ENCODE measurements at regions not wholly inside any gene's neighbourhood (a gene's known extent, or its start where the extent isn't known, plus 50 kb on each side); places are given as distances from the start of the nearest gene placed in this dataset.

GRCh38 chr3:194984066-194984465, 286.9 kb downstream of the XXYLT1 start:
- no peak for FAIRE-seq

GRCh38 chr3:194984622-194985021, 286.3 kb downstream of the XXYLT1 start:
- DNase-seq (ENCODE audit: low spot score in 2 of 2) = no peak
- FAIRE-seq = no peak

More at GRCh38 chr3:194984066-194984465, 286.9 kb downstream of the XXYLT1 start:
- DNase-seq (ENCODE audit: low spot score in 2 of 2) = no peak

- FAIRE-seq (no peak), DNase-seq (ENCODE audit: low spot score in 2 of 2) (peak in 1 of 2 donors; percentile 51)
Observed at GRCh38 chr3:194985031-194985578, 285.9 kb downstream of the XXYLT1 start.

DNA sequence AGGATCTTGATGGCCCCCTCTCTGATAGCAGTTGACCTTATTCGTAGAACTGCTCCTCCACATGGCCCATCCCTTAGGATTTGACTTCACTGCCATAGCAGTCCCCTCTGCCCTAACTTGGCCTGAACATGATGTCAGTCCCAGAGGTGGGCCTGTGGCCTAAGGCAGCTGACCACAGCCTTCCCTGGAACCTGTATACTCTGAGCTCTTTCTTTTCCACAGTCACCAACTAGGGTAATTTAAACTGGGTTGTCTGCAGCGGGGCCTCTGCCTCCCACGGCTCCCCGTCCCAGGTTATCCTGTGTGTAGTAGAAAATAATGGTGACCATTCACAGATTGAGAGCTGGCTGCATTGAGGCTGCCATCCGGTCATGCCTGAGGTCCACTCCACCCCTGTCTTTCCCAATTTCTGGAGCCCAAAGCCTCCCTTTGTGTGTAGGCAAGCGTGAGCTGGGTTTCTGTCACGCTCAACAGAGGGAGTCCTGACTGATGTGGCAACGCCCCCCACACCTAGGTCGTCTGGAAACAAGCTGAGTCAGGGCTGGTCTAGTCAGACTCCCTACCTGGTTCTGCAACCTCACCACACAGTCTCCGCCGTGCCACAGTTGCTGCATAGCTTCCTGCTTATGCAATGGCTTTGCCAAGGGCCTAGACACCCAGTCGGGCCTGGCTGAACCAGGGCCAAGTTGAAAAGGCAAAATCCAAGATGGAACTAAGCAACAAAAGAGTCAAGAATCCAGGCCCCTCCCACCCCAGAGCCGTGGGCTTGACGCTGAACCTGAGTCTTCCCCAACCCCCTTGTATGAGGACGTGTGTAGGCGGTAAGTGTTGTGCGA, 284.5 kb downstream of the XXYLT1 start:
- FAIRE-seq = no peak
- no peak for DNase-seq (ENCODE audit: low spot score in 2 of 2)

DNA sequence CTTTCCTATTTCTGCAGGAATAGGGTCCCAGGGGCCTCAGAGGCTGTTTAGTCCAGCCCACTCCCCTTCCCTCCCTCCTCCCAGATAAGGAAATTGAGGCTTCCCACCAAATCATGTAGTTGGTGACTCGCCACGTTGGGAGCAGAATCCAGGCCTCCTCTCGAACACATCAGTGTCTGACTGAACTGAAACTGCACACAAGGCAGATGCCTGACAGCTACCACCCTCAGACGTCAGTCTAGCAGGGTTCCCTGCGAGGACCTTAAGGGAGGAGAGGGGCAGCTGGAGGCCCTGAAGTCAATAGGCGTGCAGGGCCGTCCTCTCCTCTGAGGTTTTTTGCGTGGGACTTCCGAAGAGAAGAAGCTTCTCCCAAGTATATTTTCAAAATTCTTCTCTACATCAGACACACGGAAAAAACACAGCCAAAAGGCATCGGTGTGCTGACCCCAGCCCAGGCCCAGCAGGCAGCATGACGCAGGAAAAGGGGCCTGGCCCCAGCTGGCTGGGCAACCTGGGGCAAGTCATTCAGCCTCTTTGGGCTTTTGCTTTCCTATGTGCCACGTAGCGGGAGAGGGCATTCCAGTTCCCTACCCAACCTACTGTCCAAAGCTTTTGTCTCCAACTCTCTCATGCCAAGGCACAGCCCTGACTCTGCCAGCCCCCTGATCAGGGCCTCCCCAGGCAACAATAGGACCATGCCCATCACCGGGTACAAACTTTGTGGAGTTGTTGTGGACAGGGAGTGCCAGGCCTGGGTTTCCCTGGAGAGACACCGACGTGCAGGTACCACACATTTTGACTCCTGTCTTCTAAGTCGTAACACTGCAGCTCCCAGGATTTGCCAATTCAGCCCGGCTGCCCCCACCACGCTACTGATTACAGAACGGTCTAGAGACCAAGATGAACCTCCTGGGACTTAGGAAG, 283.1 kb downstream of the XXYLT1 start:
- FAIRE-seq (no peak), DNase-seq (ENCODE audit: low spot score in 2 of 2) (no peak)

DNA sequence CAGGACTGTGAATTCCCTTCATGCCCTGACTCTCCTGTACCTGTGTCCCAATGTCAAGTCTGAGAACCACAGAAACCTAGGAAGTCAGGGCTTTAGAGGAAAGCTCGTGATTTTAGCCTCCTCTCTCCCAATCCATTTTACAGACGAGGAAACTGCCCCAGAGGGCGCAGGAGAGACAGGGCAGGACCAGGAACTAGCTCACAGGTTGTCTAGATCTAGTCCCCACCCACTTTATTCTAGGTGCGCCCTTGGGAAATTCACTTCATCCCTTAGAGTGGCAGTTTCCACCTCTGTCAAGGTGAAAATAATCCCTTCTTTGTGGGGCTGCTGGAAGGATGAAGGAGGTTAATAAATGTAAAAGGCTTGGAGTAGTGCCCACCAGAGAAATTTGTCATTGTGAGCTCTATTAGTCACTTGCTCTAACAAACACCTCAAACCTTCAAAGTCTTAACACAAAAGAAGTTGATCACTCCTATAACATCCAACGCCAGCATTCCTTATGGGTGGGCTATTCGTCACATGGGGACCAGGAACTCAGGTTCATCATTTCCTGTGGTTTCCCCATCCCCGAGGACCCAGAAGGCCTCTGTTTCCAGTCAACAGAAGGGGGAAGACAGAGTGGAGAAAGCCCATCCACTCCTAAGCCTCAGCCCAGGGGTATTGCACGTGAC, 282.3 kb downstream of the XXYLT1 start:
- DNase-seq (ENCODE audit: low spot score in 2 of 2) (no peak), FAIRE-seq (no peak)

GRCh38 chr3:194989241-194989640, 281.7 kb downstream of the XXYLT1 start:
- no peak for FAIRE-seq
- DNase-seq (ENCODE audit: low spot score in 2 of 2) = no peak

DNA sequence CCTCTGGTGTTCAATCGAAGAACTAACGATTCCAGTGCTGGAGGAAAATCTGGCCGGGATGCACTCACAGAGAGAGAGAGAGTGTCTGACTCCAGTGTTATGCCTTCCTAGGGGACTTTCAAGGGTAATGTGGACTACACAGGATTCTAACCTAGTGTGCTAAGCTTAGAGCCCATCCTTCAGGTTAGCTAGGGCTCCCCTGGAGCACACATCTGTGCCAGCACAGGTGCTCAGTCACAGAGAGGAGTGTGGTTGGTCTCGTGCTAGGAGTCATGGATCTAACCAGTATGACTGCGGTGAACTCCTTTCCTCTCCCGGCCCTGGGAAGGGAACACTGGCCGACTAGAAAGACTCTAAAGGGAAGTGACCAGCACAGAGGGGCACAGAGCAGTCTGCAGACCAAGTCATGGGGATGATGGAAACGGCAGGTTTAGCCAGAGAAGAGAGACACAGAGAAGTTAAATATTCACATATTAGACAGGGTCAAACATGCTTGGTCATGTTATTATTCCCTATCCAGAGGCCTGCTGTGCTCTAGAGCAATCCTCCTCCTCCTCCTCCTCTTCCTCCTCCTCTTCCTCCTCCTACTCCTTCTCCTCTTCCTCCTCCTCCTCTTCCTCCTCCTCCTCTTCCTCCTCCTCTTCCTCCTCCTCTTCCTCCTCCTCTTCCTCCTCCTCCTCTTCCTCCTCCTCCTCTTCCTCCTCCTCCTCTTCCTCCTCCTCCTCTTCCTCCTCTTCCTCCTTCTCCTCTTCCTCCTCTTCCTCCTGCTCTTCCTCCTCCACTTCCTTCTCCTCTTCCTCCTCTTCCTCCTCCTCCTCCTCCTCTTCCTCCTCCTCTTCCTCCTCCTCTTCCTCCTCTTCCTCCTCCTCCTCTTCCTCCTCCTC, 280.3 kb downstream of the XXYLT1 start:
- no peak for DNase-seq (ENCODE audit: low spot score in 2 of 2)

DNA sequence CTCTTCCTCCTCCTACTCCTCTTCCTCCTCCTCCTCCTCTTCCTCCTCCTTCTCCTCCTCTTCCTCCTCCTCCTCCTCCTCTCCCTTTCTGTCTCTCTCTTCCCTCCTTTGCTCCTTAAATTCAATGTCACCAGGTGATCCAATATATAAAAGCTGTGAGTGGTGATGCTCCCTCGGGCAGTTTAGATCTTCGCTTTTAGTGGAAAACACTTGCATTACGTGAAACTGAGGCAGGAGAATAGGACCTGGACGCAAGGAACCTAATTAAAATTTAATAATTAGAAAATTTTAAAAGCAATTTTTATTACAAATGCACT, 279.7 kb downstream of the XXYLT1 start:
- DNase-seq (ENCODE audit: low spot score in 2 of 2) (no peak), FAIRE-seq (no peak)

More for the DNA sequence above, 280.3 kb downstream of the XXYLT1 start:
- no peak for FAIRE-seq

- no peak for DNase-seq (ENCODE audit: low spot score in 2 of 2)
- no peak for FAIRE-seq
Observed at GRCh38 chr3:194993896-194994295, 277.1 kb downstream of the XXYLT1 start.

DNA sequence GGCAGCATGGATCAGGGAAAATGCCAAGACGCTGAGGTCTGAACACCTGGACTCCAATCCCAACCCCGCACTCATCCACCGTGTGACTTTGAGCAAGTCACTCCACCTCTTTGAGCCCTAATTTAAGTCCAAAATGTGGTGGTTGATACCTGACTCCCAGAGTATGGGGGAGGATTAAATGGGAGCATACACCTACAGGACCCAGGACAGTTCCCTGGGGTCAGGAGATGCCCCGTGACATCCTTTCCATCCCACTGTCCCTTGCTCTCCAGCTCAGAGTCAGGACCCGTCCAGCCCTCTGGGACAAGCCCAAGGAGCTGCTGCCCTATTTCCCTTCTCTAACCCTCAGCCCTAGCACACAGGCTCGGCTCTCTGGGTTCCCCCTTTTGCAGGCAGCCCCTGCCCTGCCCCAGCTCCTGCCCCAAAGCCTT, 276.4 kb downstream of the XXYLT1 start:
- FAIRE-seq = no peak
- DNase-seq (ENCODE audit: low spot score in 2 of 2) = no peak

GRCh38 chr3:194995334-194995733, 275.6 kb downstream of the XXYLT1 start:
- no peak for FAIRE-seq
- DNase-seq (ENCODE audit: low spot score in 2 of 2) = no peak

DNA sequence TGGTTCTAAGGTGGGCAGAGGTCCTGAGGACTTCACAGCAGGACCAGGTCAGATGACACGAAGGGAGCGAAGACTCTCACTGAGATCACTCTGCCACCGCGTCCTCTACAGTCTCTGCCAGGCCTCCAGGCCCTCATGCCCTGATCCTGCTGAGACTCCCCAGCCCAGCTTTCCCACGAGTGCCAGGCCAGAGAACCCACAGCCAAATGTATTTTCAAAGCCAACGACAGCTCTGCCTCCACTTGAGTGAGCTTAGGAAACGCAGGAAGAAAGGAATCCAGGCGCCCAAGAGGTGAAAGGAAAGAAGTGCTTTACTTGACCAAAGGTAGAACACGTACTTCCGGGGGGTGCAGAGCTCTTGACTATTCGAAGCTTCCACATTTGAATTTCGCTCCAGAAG, 275.0 kb downstream of the XXYLT1 start:
- no peak for DNase-seq (ENCODE audit: low spot score in 2 of 2)
- FAIRE-seq = no peak

GRCh38 chr3:194996746-194997145, 274.2 kb downstream of the XXYLT1 start:
- FAIRE-seq (no peak), DNase-seq (ENCODE audit: low spot score in 2 of 2) (no peak)

DNA sequence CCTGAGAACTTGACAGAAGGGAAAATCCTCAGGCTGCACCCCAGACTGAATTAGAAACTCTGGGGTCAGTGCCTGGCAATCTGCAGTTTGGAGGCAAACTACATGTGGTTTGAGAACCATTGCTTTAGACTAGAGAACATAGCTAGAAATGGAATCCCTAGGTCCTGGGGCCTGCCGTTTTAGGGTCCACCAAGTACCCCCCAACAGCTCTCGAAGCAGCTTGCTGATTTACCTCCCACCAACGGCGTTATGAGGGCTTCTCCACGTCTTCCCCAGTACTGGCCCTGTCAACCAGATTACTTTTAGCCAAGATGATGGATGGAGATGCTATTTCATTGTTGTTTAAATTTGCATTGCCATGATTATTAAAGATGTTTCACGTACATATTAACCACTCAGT, 272.5 kb downstream of the XXYLT1 start:
- DNase-seq (ENCODE audit: low spot score in 2 of 2) = no peak
- no peak for FAIRE-seq

DNA sequence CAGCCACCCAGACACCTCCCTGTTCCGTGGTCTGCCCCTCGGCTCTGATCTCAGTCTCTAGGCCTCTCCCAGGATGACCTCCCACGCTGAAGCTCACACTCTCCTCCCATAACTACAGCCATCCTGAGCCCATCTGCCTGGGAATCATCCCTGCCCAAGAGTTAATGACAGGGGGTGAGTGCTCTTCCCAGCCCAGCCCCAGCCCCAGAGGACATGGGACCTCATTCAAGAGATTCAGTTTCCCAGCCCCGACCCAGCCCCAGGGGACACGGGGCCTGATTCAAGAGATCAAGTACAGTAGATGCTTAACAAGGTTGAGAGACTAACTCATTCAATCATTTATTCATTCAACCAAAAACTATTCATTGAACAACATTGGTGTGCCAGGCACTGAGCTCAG, 272.0 kb downstream of the XXYLT1 start:
- FAIRE-seq (no peak), DNase-seq (ENCODE audit: low spot score in 2 of 2) (no peak)

DNA sequence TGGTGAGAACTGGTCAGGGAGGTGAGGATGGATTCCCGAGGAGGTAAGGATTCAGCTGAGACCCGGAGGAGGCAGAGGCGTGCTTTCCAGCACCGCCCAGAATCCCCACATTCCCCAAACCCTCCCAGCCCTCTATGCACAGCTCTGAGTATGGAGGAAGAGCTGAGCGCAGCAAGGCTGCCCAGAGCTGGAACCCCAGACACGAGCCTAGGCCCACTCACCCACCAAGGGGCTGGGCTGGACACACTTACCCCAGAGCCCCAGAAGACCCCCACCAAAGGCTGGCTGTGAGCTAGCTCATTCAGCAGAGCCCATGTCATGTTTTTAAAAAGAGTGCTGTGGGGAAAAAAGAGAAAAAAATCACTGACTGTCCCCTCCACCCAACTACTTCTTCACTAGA, 271.5 kb downstream of the XXYLT1 start:
- no peak for DNase-seq (ENCODE audit: low spot score in 2 of 2)
- FAIRE-seq = no peak

GRCh38 chr3:195001261-195001660, 269.7 kb downstream of the XXYLT1 start:
- FAIRE-seq = no peak
- DNase-seq (ENCODE audit: low spot score in 2 of 2) = no peak

- FAIRE-seq (no peak), DNase-seq (ENCODE audit: low spot score in 2 of 2) (no peak)
Observed at GRCh38 chr3:195001961-195002861, 268.7 kb downstream of the XXYLT1 start.

All from frontal cortex (tissue), 3 donors.